HG03575 (cell line): ENCODE measurements at regions not wholly inside any gene's neighbourhood (a gene's known extent, or its start where the extent isn't known, plus 50 kb on each side); places are given as distances from the start of the nearest gene placed in this dataset.
"Not testable (repeated sequence)": the region's sequence is repeated elsewhere in the genome, so short reads cannot be mapped to it uniquely, and the experiment has no call there.

ENCODE experiments used
- ATAC-seq: cut with Tn5 transposase; IDR thresholded peaks from one replicate; pipeline ENCODE4 v1.9.1; 2021; ENCODE audit not compliant: unreplicated experiment, insufficient number of reproducible peaks, low FRiP score; ENCODE audit errors: extremely low read depth

DNA sequence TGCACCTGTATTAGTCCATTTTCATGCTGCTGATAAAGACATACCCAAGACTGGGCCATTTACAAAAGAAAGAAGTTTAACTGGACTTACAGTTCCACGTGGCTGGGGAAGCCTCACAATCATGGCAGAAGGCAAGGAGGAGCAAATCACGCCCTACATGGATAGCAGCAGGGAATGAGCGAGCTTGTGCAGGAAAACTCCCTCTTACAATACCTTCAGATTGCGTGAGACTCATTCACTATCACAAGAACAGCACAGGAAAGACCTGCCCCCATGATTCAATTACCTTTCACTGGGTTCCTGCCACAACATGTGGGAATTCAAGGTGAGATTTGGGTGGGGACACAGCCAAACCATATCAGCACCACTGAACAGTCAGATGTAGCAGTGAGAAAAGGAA lies 137.4 kb downstream of the DACT1 start:
- ATAC-seq = not testable (repeated sequence)

DNA sequence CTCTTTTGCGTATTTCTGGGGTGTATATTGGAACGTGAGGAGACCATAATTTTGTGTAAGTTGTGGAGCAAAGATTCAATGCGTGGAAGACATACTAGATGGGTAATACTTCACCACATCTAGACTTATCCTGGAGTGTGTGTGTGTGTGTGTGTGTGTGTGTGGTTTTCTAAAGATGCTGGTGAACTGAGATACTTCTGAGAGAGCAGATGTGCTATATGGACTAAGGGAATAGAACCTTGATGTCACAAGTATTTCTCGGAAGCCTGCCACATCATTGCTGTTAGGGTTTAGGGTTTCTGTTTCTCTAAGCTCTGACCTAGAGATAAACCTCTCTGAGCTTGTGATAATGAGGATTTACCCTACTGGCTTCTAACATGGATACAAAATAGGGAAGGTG lies 138.8 kb downstream of the DACT1 start:
- no peak for ATAC-seq

DNA sequence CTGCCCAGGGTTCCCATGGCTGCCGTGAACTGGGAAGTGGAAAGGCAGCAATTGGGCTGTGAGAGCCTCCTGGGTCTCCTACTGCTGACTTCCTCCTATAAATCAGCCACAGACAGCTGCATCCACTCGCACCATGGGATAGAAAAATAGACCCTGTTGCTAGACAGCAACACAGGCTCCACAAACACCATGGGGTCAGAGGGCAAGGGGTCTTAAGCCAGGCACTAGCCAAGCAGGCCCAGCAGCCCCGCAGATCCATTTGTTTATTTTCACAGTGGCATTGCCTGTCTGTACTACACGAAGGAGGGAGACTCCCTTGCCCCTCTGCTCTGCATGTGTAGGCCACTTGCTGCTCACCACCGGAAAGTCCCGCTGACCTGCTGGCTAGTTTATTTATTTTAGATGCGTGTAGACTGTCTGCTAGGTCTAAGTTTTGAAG lies 139.8 kb downstream of the DACT1 start:
- ATAC-seq = no peak

DNA sequence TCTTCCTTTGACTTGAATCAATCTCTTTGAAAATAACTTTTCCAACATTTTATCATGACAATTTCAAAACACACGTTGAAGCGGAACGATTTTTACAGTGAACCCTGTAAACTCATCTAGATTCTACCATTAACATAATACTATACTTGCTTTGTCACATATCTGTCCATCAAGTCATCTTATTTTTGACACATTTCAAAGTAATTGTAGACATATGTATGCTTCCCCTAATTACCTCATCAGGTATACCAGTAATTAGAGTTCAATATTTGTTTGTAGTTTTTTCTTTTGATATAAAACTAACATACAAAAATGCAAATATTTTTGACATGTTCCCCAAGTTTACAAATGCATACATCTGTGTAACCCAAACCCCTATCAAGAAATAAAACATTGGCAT lies 140.4 kb downstream of the DACT1 start:
- ATAC-seq = no peak

DNA sequence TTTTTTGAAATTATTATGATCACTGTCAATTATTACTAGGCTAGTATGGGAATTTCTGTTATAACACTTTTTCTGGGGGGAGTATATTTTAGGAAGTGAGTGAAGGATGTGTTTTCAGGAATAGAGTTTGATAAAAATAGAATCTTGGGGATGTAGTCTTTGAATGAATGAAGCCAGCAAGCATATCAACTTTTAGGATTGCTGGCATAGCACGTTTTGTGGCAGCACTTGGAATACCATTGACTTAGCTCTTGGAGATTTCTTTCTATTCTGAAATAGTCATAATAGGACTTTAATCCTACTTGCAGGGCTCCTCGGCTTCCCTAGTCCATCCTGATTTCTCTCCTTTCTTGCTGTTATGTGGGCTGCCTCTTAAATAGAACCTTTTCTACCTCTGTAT lies 141.6 kb downstream of the DACT1 start:
- no peak for ATAC-seq

DNA sequence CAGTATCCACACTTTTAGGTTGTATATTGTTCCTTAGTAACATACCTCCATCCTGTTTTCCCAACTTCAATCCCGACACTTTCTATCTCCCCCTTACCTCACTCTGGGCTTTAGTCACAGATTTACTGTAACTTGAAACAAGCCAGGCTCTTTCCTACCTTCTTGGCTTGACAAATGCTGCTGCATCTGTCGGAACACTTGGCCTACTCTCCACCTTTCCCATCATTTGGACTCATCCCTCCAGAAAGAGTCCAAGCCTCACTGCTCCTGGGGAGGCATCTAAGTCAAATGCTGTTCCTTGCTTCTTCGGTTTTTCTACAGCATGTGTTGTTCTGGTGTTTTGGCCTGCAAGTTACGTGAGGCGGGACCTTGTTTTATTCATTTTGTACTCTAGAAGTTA lies 142.4 kb downstream of the DACT1 start:
- ATAC-seq = no peak

DNA sequence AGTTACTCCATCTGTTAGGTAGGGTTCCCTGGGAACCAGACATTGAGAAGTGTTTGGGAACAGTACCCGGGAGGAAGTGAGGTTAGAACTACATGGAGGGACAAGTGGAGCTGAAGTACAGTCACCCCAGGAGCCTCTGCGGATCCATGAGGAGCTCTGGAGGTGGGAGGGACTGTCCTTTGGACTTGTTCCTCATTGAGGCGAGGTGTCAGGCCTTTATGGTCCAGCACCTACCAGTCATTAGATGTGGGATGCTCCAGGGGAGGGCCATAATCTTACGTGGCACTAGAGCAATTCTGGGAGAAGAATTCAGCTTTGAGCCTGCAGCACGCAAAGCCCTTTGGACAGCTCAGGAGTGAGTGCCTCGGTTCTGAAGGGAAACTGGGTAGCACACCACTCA lies 142.8 kb downstream of the DACT1 start:
- ATAC-seq = no peak

DNA sequence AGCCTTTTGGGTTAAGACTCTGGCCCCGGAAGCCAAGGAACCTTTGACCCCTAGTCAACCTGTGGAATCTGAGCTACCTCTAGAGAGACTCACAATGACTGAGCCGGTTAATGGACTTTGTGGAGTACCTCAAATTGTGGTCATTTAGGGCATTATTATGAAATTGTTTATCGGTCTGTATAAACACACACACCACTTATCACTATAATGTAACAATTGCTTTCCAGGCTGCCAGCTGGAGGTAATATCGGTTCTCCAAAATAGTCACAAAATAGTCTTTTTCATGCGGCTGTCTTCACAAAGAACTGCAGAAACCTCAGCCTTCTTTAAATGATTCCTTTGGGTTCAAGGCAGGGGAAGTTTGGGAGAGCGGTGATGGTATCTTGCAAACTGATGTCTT lies 144.2 kb downstream of the DACT1 start:
- no peak for ATAC-seq

DNA sequence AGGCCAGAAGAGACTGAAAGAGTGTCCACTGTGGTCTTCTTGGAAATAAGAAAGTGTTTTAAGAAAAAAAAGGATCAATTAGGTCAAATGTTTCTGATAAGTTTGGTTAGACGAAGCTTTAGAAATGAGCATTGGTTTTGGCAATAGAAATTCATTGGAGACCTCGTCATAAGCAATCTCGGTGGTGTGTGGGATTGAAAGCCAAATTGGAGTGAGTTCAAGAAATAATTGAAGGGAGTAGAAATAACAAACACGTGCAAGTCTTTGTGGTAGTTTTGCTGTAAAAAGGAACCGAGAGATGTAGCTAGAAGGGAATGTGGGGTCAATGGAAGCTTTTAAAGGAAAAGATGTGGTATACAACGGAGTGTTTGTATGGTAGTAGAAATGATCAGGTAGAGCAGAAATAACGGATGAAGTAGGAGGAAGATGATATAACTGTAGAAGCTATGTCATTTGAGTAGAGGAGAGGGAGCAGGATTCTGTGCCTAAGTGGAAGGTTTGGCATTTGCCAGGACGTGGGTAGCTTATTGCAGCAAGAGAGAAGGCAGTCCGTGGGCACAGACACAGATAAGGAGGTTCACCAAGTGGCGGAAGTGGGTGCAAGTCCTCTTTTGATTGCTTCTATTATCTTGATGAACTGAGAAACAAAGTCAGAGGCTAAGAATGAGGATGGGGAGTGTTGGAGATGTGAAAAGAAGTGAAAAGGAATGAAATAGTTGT lies 146.2 kb downstream of the DACT1 start:
- no peak for ATAC-seq

DNA sequence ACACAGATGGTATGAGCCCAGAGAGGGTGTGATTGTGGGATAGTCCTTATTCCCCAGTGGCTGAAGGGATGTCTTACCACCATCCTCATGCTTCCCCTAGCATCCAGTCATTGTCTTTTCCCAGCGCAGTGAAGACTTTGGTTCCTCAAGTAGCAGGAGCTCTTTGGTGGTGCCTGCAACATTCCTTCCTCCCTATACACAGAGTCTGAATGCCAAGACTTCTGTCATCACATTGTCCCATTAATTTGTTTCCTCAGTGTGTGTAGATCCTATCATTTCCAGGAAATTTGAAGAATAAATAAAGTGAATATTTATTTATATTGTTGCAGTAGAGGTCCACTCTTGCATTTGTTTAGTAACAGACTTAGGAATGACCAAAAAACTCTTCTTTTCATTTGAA lies 147.2 kb downstream of the DACT1 start:
- ATAC-seq = no peak

DNA sequence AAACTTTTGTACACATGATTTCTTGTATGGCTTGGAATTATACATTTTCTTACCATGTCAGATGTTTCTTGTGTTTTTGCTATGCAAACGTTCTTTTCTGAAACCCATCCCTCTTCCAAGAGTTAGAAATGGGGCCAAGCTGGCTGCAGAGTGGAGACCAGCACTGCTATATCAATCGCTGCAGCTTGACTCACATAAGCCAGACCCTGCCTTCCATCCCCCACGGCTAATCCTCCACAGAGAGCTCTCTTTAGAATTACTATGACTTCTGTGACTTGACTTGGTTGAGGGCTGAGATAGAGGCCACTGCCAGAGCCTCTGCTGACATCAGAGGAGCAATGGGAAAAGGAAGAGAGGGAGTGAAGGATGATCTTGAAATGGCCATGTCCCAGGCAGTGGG lies 147.9 kb downstream of the DACT1 start:
- ATAC-seq = no peak

DNA sequence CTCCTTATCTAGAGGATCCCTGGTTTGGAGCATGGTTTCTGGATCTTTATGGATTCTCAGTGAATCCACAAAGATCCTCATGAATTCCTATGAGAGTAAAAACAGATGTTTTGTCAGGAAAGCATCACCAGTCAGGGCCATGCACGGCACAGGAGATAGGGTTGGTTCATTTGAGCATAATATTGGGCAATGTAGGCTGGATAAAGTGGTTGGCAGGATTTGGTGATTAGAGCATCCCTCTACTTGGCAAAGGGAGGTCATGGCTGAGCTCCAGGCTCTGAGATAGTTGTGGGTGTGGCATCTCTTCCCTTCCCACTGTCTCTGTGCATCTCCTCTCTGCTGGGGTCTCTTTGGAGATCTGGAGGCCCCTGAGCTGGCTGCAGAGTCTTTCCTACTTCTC lies 149.8 kb downstream of the DACT1 start:
- ATAC-seq = no peak

DNA sequence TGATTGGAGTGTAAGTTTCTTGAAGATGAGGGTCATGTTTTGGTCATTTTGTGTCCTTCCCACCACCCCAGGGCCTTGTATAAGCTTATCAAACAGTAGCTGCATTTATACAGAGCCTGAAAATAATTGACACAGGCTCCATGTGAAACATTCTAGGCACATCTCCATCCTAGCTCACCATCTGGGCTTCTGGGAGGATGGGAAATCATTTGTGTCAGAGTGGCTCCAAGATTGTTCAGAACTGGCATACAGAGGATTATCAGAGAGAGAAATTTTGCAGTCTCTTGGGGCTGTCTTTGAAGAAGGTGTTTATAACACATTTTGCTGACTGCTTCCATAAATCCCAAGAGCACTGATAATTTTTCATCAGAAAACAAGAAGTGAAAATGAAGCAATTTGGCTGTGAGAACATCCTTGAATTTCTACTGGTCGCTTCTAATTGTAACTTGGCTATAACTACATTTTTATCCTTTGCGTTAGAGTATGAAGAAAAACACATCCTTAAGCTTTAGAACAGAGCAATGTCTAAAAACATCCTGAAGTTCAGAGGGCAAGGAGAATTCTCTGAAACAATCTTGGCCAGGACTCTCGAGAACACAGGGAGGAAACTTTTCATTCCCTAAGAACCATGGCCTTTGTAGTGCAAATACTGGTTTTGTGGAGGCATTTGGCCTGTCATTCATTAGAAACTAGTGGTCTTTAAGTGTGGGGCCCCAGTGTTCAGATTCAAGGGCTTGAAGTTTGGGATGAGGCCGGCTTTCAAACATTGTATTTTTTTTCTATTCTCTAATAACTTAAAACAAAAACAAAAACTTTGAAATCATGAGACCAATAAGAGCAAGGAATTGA lies 151.1 kb downstream of the DACT1 start:
- no peak for ATAC-seq

DNA sequence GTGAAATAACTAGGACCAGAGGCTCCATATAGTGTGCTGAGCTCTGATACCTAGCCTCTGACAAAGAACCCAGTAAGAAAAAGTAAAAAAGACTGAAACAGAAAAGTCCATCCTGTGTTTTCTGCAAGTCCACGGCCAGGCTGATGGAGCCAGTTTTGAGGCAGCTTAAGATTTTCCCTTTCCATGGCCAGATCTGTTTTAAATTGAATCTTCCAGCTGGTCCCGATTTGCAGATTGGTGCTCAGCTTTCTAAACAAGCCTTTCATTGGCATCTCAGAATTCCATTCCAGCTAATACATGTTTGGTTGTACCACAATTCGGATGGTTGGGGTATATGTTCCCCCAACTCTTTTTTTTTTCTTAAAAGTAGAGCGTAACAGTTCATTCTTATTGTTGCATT lies 152.0 kb downstream of the DACT1 start:
- no peak for ATAC-seq

DNA sequence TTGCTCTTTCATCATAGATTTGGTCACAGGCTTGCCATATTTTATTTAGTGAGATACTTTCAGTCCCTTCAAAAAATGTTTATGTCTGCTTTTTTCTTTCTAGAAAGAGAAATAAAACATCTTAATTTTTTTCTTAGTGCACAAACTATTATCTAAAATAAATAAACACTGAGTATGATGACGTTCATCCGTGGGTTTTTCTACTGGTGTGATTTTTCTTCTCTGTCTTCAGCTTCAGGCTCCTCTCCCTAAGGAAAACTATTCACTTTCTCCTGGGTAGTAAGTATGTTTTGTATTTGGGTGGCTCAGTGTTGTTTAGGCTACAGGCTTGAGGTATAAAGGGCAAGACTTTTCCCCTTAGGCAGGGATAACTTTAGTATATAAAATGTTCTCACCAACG lies 154.7 kb downstream of the DACT1 start:
- no peak for ATAC-seq

DNA sequence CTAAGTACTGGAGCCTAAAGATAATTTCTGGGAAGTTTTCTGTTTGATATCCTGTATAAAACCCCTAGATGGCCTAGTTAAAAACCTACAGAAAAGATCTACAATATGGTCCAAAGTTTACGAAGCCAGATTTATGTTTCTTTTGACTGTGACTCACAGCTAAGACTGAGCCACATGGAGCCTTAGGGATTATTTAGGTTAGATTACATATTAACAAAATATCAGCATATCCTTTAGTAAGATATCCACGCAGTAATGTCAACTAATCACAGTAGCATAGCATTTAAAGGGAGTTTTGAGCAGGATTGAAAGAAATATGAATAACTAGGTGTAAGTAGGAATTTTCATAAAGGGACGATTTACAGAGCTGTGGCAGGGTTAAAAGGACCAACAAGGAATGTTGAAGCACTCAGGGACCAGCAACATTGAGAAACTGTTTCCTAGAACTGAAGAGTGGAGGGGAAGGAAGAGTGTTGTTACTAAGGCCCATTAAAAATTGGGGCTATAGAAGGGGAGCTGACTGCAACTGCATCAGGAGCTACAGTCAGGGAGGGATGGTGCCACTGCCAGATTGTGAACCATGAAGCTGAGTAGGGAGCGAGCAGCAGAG lies 155.5 kb downstream of the DACT1 start:
- ATAC-seq = no peak

DNA sequence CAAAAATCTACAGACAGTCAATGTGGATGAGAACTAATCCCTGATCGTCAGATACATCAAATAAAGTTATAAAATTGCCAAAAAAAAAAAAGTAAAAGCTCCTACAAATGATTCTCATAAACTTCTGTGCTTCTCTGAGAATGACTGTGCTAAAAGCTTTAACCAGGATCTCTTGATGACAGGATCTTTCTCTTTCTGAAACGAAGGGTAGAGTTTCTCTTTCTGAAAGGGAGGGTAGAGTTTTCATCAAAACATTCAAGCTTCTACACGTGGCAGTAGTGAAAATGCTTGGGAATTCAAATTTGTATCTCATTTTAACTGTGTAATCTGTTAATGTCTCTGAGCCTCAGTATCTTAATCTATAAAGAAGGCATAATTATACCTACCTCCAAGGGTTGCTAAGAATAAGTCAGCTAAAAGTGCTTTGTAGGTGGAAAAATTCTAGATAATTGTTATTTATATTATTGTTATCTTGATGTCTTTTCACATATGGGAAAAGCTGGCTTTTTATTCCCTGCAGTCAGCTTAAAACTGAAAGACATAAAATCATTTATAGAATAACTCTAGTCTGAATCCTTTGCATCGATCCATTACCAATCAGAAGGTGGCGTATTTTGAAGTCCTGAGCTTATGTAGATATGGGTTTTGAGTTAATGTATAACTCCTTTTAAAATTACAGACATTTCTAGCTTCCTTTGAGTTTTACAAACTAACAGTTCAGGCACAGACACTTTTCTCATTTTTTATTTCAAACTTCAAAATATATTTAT lies 157.4 kb downstream of the DACT1 start:
- ATAC-seq = no peak

DNA sequence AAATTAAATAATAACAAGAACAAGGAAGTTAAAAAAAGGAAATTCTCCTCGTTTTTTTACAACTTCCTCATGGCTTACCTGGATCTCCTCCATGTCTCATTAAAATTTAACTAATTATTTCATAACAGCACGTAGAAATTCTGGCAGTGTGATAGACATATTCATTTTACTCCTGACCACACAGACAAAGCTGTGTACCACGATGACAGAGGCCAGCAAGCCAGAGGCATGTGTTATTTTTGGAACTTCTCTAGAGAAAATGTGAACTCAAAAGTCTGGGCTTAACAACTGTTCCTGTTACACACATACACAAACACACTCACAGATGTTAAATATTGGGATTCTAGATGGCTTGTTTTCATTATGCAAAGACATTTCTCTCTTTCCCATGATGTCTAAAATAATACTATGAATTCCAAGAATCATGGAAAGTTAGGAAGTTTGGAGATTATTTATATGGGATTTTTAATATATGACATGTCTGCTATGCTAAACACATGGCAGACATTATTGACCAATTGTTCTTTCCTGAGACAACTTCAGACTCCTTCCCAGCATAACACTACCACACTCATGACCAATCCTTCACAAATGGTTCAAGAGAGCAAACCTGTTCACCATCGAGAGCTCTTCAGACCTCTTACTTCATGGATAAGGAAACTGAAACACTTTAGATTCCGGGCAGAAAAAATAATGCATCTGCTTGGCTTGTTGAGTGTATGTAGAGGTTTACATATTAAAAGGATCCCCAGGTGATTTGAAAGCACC lies 158.7 kb downstream of the DACT1 start:
- ATAC-seq = no peak

DNA sequence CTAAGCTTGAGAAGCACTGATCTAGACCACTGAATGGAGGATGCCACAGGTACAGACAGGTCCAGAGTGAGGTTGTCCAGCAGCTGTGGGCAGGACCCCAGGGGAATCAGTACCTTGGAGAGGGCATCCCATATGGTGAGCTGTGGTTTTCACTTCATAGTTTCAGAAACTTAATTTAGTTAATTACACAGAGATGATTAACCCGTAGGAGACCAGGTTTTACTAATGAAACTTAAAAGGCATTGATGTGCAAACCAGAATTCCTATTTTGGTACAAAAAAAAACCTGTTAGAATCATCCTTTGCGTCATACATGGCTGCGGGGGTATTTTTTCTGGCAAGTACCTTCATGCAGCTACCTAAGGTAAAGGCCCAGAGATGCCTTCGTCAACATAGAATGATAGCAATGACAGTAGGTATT lies 159.3 kb downstream of the DACT1 start:
- ATAC-seq = peak; percentile 51
